Trophoblast cell (in vitro differentiated cells and primary cell): ENCODE measurements at regions not wholly inside any gene's neighbourhood (a gene's known extent, or its start where the extent isn't known, plus 50 kb on each side); places are given as distances from the start of the nearest gene placed in this dataset.

Source experiments
- DNase-seq, 2 donors: peaks; one replicate each; pipeline ENCODE4 v3.0.0-alpha.2; 2016
- H2AFZ ChIP-seq: 2 replicates; pipeline ENCODE4 v1.6.1; 2013; ENCODE audit warnings: low read length, moderate library complexity, mild to moderate bottlenecking; ENCODE audit not compliant: insufficient read depth, poor library complexity
- H2AK5ac ChIP-seq: 2 replicates; pipeline ENCODE4 v1.6.1; 2013; ENCODE audit warnings: mild to moderate bottlenecking, low read length
- H2BK120ac ChIP-seq: 2 replicates; pipeline ENCODE4 v1.6.1; 2013; ENCODE audit warnings: low read length, mild to moderate bottlenecking, moderate library complexity; ENCODE audit not compliant: insufficient read depth, poor library complexity
- H2BK12ac ChIP-seq: 2 replicates; pipeline ENCODE4 v1.6.1; 2013; ENCODE audit warnings: mild to moderate bottlenecking, low read length, moderate library complexity
- H2BK5ac ChIP-seq: 2 replicates; pipeline ENCODE4 v1.6.1; 2013; ENCODE audit warnings: low read length, low read depth, moderate library complexity, mild to moderate bottlenecking; ENCODE audit not compliant: poor library complexity
- H3K14ac ChIP-seq: 2 replicates; pipeline ENCODE4 v1.6.1; 2013; ENCODE audit warnings: mild to moderate bottlenecking, low read length
- H3K18ac ChIP-seq: 2 replicates; pipeline ENCODE4 v1.6.1; 2013; ENCODE audit warnings: mild to moderate bottlenecking, low read length
- H3K23ac ChIP-seq: 2 replicates; pipeline ENCODE4 v1.6.1; 2013; ENCODE audit warnings: low read length
- H3K27ac ChIP-seq: 2 replicates; pipeline ENCODE4 v1.5.1; 2013; ENCODE audit warnings: low read depth, mild to moderate bottlenecking, inconsistent platforms, low read length, moderate library complexity
- H3K27me3 ChIP-seq: 2 replicates; pipeline ENCODE4 v1.6.1; 2013; ENCODE audit warnings: inconsistent platforms, mild to moderate bottlenecking, low read length, moderate library complexity; ENCODE audit not compliant: insufficient read depth
- H3K36me3 ChIP-seq, 2 experiments: 1 replicate in 1 of 2; 2 replicates in 1 of 2; pipeline ENCODE4 v1.6.1; 2013; ENCODE audit warnings: low read length in 2 of 2, mild to moderate bottlenecking in 2 of 2, moderate library complexity in 1 of 2; ENCODE audit not compliant: insufficient read depth in 2 of 2, control insufficient read depth in 1 of 2
- H3K4ac ChIP-seq: 2 replicates; pipeline ENCODE4 v1.6.1; 2013; ENCODE audit warnings: low read depth, mild to moderate bottlenecking, low read length, moderate library complexity
- H3K4me1 ChIP-seq, 2 experiments: 1 replicate in 1 of 2; 2 replicates in 1 of 2; pipeline ENCODE4 v1.6.1; 2013; ENCODE audit warnings: low read length in 2 of 2, mild to moderate bottlenecking in 2 of 2, moderate library complexity in 1 of 2; ENCODE audit not compliant: insufficient read depth in 2 of 2, control insufficient read depth in 1 of 2
- H3K4me2 ChIP-seq: 2 replicates; pipeline ENCODE4 v1.6.1; 2013; ENCODE audit warnings: inconsistent platforms, mild to moderate bottlenecking, low read length, moderate library complexity
- H3K4me3 ChIP-seq: 2 replicates; pipeline ENCODE4 v1.5.1; 2013; ENCODE audit warnings: mild to moderate bottlenecking, low read depth, low read length, inconsistent platforms
- H3K79me1 ChIP-seq: one replicate; pipeline ENCODE4 v1.6.1; 2013; ENCODE audit warnings: low read length
- H3K79me2 ChIP-seq: 2 replicates; pipeline ENCODE4 v1.6.1; 2013; ENCODE audit warnings: low read length, mild to moderate bottlenecking; ENCODE audit not compliant: control insufficient read depth, insufficient read depth, poor library complexity
- H3K9ac ChIP-seq: 2 replicates; pipeline ENCODE4 v1.6.1; 2013; ENCODE audit warnings: mild to moderate bottlenecking, low read length
- H3K9me3 ChIP-seq: 2 replicates; pipeline ENCODE4 v1.6.1; 2013; ENCODE audit warnings: low read depth, mild to moderate bottlenecking, control low read depth, inconsistent platforms, low read length; ENCODE audit not compliant: insufficient read depth
- H4K12ac ChIP-seq: 2 replicates; pipeline ENCODE4 v1.6.1; 2013; ENCODE audit warnings: low read depth, mild to moderate bottlenecking, low read length, moderate library complexity
- H4K8ac ChIP-seq: 2 replicates; pipeline ENCODE4 v1.6.1; 2013; ENCODE audit warnings: low read depth, mild to moderate bottlenecking, low read length, moderate library complexity
- H4K91ac ChIP-seq: one replicate; pipeline ENCODE4 v1.6.1; 2013; ENCODE audit warnings: low read depth, mild to moderate bottlenecking, low read length, moderate library complexity
- WGBS: extraction: QIAGEN DNeasy Blood & Tissue Kit; methylation state at CpG from one replicate; pipeline ENCODE4 v1.1.7; 2013; ENCODE audit warnings: missing lambda C conversion rate; ENCODE audit not compliant: insufficient read length, insufficient coverage; ENCODE audit errors: extremely low coverage; 5-methylcytosine and 5-hydroxymethylcytosine counted together

DNA sequence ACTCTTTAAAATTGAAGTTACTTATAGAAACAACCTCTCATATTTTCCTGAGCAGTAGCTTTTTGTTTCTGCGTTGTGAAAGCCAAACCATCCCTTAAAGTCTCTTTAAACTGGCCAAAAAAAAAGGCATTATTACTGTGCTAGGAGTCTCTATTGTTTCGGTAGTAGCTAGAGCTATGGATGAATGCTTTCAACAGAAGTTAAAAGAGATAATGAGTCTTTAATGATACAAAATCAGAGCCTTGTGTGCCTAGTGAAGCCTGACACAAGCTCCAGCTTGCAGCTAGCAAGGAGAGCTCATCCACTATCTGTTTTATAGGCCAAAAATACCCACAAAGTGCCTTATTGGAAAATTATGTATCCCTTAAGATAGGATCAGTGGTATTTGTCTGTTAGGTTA lies 360.4 kb upstream of the CDIN1 start:
- H3K14ac ChIP-seq, result no peak overlapping the region
- H2BK120ac ChIP-seq, result no peak overlapping the region
- H2AK5ac ChIP-seq, result no peak overlapping the region
- no peak overlapping the region for H3K27ac ChIP-seq
- no peak overlapping the region for H2BK12ac ChIP-seq
- H4K8ac ChIP-seq, result no peak overlapping the region
- no peak overlapping the region for H3K4me2 ChIP-seq
- no peak overlapping the region for H3K4ac ChIP-seq
- H3K4me3 ChIP-seq, result no peak overlapping the region
- no CpG with 5 or more reads among the region's 2 CpGs for WGBS
- no peak overlapping the region for H2AFZ ChIP-seq
- H3K36me3 ChIP-seq, result no peaks in the 10 kb centered on the region
- H3K27me3 ChIP-seq, result no peaks in the 10 kb centered on the region
- H3K79me2 ChIP-seq, result no peaks in the 10 kb centered on the region
- H2BK5ac ChIP-seq, result no peak overlapping the region
- H3K23ac ChIP-seq, result no peak overlapping the region
- H3K9ac ChIP-seq, result no peak overlapping the region
- DNase-seq, result no peak
- no peaks in the 10 kb centered on the region for H3K4me1 ChIP-seq
- H3K79me1 ChIP-seq, result no peaks in the 10 kb centered on the region
- no peak overlapping the region for H4K91ac ChIP-seq
- no peak overlapping the region for H4K12ac ChIP-seq
- H3K18ac ChIP-seq, result no peak overlapping the region
- H3K9me3 ChIP-seq, result peaks cover 3% of the 10 kb centered on the region

DNA sequence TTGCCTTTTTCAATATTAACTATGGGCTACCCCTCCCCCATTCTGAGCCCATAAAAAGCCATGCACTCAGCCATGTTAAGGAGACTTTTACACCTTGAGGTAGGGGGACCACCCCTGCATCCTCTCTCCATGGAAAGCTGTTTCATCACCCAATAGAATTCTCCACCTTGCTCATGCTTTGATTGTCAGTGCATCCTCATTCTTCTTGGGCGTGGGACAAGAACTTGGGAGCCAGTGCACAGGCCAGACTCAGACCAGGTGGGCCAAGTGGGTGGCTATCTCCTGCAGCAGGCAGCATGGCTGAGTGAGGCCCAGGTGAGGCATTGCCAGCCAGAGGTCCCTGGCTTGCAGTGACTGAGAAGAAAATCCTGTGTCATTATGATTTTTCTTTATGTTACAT lies 357.4 kb upstream of the CDIN1 start:
- Histone ChIP-seq H2AK5ac (no peak overlapping the region), H2BK5ac (no peak overlapping the region), H3K9me3 (peaks cover 3% of the 10 kb centered on the region), H2BK12ac (no peak overlapping the region), H3K27me3 (no peaks in the 10 kb centered on the region), H3K14ac (no peak overlapping the region), H3K4me3 (no peak overlapping the region), H3K79me1 (no peaks in the 10 kb centered on the region), H4K91ac (no peak overlapping the region), H2AFZ (no peak overlapping the region), H3K36me3 (no peaks in the 10 kb centered on the region), H3K23ac (no peak overlapping the region), H3K4me2 (no peak overlapping the region), H3K27ac (no peak overlapping the region), H3K9ac (no peak overlapping the region), H4K8ac (no peak overlapping the region), H2BK120ac (no peak overlapping the region), H3K4ac (no peak overlapping the region), H3K4me1 (no peaks in the 10 kb centered on the region), H3K18ac (no peak overlapping the region), H4K12ac (no peak overlapping the region), H3K79me2 (no peaks in the 10 kb centered on the region)
- no peak for DNase-seq
- WGBS, result no CpG with 5 or more reads among the region's 1 CpG

DNA sequence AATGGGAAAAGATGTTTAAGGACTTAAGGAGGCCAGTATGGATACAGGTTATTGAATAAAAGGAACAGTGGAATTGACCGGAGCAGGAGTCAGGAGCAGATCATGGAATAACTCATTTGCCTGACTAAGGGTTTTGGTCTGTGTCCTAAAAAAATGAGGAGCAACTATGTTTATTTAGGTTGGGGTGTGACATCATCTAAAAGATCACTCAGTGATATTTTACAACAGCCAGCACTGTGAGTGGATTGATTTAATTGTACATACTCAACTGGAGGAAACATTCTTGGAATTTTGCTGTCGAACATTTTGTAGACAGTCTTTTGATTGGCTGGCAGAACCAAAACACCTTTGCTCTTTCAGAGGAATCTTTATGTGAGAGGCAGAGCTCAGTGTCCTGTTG lies 348.6 kb upstream of the CDIN1 start:
- no peak overlapping the region for H3K9ac ChIP-seq
- H3K4me1 ChIP-seq, result no peaks in the 10 kb centered on the region
- no peaks in the 10 kb centered on the region for H3K9me3 ChIP-seq
- H4K12ac ChIP-seq, result no peak overlapping the region
- no CpG with 5 or more reads among the region's 2 CpGs for WGBS
- no peak overlapping the region for H4K91ac ChIP-seq
- H3K14ac ChIP-seq, result no peak overlapping the region
- H3K4ac ChIP-seq, result no peak overlapping the region
- no peak overlapping the region for H2AFZ ChIP-seq
- H2AK5ac ChIP-seq, result no peak overlapping the region
- H3K27ac ChIP-seq, result no peak overlapping the region
- no peaks in the 10 kb centered on the region for H3K79me1 ChIP-seq
- no peaks in the 10 kb centered on the region for H3K79me2 ChIP-seq
- H3K4me3 ChIP-seq, result no peak overlapping the region
- no peaks in the 10 kb centered on the region for H3K36me3 ChIP-seq
- H2BK12ac ChIP-seq, result no peak overlapping the region
- DNase-seq, result no peak
- no peak overlapping the region for H2BK5ac ChIP-seq
- H3K18ac ChIP-seq, result no peak overlapping the region
- H3K27me3 ChIP-seq, result no peaks in the 10 kb centered on the region
- no peak overlapping the region for H3K23ac ChIP-seq
- H4K8ac ChIP-seq, result no peak overlapping the region
- H3K4me2 ChIP-seq, result no peak overlapping the region
- no peak overlapping the region for H2BK120ac ChIP-seq

DNA sequence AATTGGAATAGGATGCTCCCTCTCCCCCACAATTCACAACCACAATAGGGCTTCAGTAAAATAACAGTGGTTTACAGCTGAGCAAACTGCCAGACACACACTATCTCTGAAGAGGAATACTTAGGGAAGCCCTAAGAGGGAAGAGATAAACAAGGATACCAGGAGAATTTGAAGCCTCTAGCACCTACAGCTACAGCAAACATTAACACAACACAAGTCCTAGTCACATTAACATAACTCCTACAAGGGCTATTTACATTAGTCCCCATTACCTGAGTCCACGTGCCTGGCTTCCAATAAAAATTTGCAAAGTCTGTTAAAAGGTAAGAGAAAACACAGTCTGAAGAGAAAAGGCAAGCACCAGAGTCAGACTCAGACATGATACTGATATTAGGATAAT lies 346.9 kb upstream of the CDIN1 start:
- no peak overlapping the region for H2AK5ac ChIP-seq
- H2AFZ ChIP-seq, result no peak overlapping the region
- H2BK5ac ChIP-seq, result no peak overlapping the region
- H2BK120ac ChIP-seq, result no peak overlapping the region
- H3K23ac ChIP-seq, result no peak overlapping the region
- H2BK12ac ChIP-seq, result no peak overlapping the region
- H3K4me3 ChIP-seq, result no peak overlapping the region
- no peak overlapping the region for H3K14ac ChIP-seq
- DNase-seq, result no peak
- no peak overlapping the region for H3K4me2 ChIP-seq
- no peaks in the 10 kb centered on the region for H3K79me1 ChIP-seq
- no peak overlapping the region for H4K12ac ChIP-seq
- WGBS, result no CpG with 5 or more reads among the region's 1 CpG
- no peaks in the 10 kb centered on the region for H3K27me3 ChIP-seq
- H3K27ac ChIP-seq, result no peak overlapping the region
- no peaks in the 10 kb centered on the region for H3K9me3 ChIP-seq
- H4K8ac ChIP-seq, result no peak overlapping the region
- H3K79me2 ChIP-seq, result no peaks in the 10 kb centered on the region
- H3K4me1 ChIP-seq, result no peaks in the 10 kb centered on the region
- no peaks in the 10 kb centered on the region for H3K36me3 ChIP-seq
- no peak overlapping the region for H3K4ac ChIP-seq
- H4K91ac ChIP-seq, result no peak overlapping the region
- no peak overlapping the region for H3K9ac ChIP-seq
- no peak overlapping the region for H3K18ac ChIP-seq

DNA sequence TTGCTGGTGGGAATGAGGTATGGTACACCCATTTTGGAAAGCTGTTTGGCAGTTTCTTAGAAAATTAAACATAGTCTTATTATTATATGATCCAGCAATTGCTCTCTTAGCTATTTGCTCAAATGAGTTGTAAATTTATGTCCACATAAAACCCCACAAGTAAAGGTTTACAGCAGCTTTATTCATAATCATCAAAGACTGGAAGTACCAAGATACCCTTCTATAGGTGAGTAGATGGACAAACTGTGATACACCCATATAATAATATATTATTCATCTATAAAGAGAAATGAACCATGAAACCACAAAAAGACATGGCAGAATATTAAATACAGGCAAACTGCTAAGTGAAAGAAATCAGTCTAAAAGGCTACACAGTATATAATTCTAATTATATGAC lies 344.7 kb upstream of the CDIN1 start:
- no peak for DNase-seq
- Histone ChIP-seq H3K36me3 (no peaks in the 10 kb centered on the region), H3K27me3 (no peaks in the 10 kb centered on the region), H2AK5ac (no peak overlapping the region), H2AFZ (no peak overlapping the region), H3K9me3 (no peaks in the 10 kb centered on the region), H3K14ac (no peak overlapping the region), H3K4me2 (no peak overlapping the region), H3K4me1 (no peaks in the 10 kb centered on the region), H2BK12ac (no peak overlapping the region), H4K91ac (no peak overlapping the region), H3K27ac (no peak overlapping the region), H3K4me3 (no peak overlapping the region), H2BK5ac (no peak overlapping the region), H4K8ac (no peak overlapping the region), H4K12ac (no peak overlapping the region), H3K79me1 (no peaks in the 10 kb centered on the region), H3K18ac (no peak overlapping the region), H3K79me2 (no peaks in the 10 kb centered on the region), H3K4ac (no peak overlapping the region), H3K9ac (no peak overlapping the region), H3K23ac (no peak overlapping the region), H2BK120ac (no peak overlapping the region)
